ENCODE measurements at regions not wholly inside any gene's neighbourhood (a gene's known extent, or its start where the extent isn't known, plus 50 kb on each side); places are given as distances from the start of the nearest gene placed in this dataset.

GRCh38 chr3:67201026-67201425 is 202.9 kb downstream of the KBTBD8 start:
- no peak for TF ChIP-seq CTCF (IDR thresholded peaks at IDR 0.05; ENCODE audit: control extremely low read depth, extremely low read depth, low read depth, missing control alignments)
- DNase-seq (ENCODE audit: extremely low spot score): no peak
- POLR2A ChIA-PET: no interaction called here
- CTCF ChIA-PET: no interaction called here

- DNase-seq (ENCODE audit: extremely low spot score): no peak
- ChIA-PET POLR2A (no interaction called here), CTCF (no interaction called here)
- no peak for TF ChIP-seq CTCF (IDR thresholded peaks at IDR 0.05; ENCODE audit: control extremely low read depth, extremely low read depth, low read depth, missing control alignments)
These were observed 203.9 kb downstream of the KBTBD8 start for GRCh38 chr3:67202053-67202452.

DNA sequence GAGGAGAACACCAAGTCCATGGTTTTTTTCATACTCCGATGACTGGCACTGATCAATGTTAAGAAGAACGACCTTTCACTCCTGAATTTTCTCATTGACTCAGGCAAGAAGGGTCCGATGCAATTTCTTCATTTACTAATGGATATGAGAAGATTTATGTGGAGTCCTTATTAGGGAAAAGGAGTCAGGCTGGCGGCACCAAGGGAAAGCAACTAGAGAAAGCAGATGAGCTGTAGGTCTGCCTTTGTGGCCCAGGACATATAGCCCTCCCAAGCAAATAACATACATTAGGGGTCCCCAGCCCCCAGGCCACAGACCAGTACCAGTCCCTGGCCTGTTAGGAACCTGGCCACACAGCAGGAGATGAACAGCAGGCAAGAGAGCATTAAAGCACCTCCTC is 206.8 kb downstream of the KBTBD8 start:
- ChIA-PET CTCF (no interaction called here), POLR2A (interaction anchor here (0.7 kb wide), 1 partner anchor 51 kb away, joined by 3 read pairs; no protein-coding TSS in a partner anchor)
- no peak for TF ChIP-seq CTCF (IDR thresholded peaks at IDR 0.05; ENCODE audit: control extremely low read depth, extremely low read depth, low read depth, missing control alignments)
- no peak for DNase-seq (ENCODE audit: extremely low spot score)

DNA sequence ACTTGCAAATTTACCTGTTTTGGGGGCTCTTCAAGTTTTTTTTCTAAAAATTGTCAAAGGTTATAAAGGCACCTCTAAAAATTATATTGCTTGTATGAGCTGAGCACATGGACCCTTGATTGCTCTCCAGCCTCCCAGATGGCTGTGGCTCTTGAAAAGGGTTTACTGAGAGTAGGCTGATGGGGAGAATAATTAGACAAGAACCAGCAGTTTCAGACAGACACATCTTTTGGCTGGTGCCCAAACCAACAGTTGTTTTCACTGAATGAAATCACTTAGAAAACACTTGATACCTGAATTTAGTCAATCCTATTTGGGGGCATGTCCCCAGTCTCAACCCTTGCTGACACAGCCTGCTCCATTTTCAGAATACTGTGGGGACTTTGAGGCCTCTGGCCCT is 217.6 kb downstream of the KBTBD8 start:
- POLR2A ChIA-PET: no interaction called here
- no peak for TF ChIP-seq CTCF (IDR thresholded peaks at IDR 0.05; ENCODE audit: control extremely low read depth, extremely low read depth, low read depth, missing control alignments)
- no peak for DNase-seq (ENCODE audit: extremely low spot score)
- CTCF ChIA-PET: no interaction called here

GRCh38 chr3:67227030-67227429 is 228.9 kb downstream of the KBTBD8 start:
- no peak for TF ChIP-seq CTCF (IDR thresholded peaks at IDR 0.05; ENCODE audit: control extremely low read depth, extremely low read depth, low read depth, missing control alignments)
- POLR2A ChIA-PET: no interaction called here
- DNase-seq (ENCODE audit: extremely low spot score): no peak
- CTCF ChIA-PET: interaction anchor here (1.3 kb wide), 1 partner anchor 10 kb away, joined by 5 read pairs; no protein-coding TSS in a partner anchor

DNA sequence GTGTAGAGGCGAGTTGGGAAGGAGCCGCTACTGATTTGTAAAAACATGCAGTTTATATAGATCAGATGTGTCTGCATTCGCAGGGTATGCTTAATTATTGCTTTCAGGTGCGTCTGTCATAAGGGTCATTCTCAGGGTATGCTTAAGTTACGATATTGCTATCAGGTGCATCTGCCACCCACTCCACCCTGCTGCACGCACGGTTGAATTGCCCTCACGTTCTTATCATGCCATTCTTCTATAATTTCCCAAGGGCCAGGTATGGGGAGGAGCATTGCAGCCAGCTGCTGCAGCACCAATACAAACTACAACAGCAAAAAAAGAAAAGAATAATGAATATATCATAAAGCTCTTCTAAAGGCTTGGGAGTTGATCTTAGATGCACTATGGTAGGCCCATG is 230.0 kb downstream of the KBTBD8 start:
- no peak for TF ChIP-seq CTCF (IDR thresholded peaks at IDR 0.05; ENCODE audit: control extremely low read depth, extremely low read depth, low read depth, missing control alignments)
- POLR2A ChIA-PET: no interaction called here
- DNase-seq (ENCODE audit: extremely low spot score): no peak
- CTCF ChIA-PET: interaction anchor here (0.7 kb wide), 1 partner anchor 35 kb away, joined by 3 read pairs; no protein-coding TSS in a partner anchor

GRCh38 chr3:67232642-67233041 is 234.5 kb downstream of the KBTBD8 start:
- no peak for TF ChIP-seq CTCF (IDR thresholded peaks at IDR 0.05; ENCODE audit: control extremely low read depth, extremely low read depth, low read depth, missing control alignments)
- CTCF ChIA-PET: interaction anchor here (1.5 kb wide), 1 partner anchor 22 kb away, joined by 4 read pairs; no protein-coding TSS in a partner anchor
- POLR2A ChIA-PET: no interaction called here

More at GRCh38 chr3:67232642-67233041, 234.5 kb downstream of the KBTBD8 start:
- DNase-seq (ENCODE audit: extremely low spot score): no peak

All from GM10248 (cell line).